GM19438 (cell line): ENCODE measurements at regions not wholly inside any gene's neighbourhood (a gene's known extent, or its start where the extent isn't known, plus 50 kb on each side); places are given as distances from the start of the nearest gene placed in this dataset.
"Not testable (repeated sequence)": the region's sequence is repeated elsewhere in the genome, so short reads cannot be mapped to it uniquely, and the experiment has no call there.

Experiments
- ATAC-seq: cut with Tn5 transposase; IDR thresholded peaks from one replicate; pipeline ENCODE4 v1.9.1; 2021; ENCODE audit warnings: low read depth; ENCODE audit not compliant: unreplicated experiment

DNA sequence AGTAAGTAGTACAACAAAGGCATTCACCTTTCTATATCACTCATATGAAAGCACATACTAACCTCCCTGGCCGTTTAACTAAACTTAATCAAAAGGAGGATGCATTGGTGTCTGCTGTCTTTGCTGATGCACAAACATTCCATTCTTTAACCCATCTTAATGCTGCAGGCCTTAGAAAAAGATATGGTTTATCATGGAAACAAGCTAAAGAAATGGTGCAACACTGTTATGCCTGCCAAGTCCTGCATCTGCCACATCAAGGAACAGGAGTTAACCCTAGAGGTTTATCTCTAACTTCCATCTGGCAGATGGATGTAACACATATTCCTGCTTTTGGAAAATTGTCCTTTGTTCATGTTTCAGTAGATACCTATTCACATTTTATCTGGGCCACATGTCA lies 296.5 kb upstream of the DKK2 start:
- not testable (repeated sequence) for ATAC-seq

- no peak for ATAC-seq
Measured at GRCh38 chr4:107330916-107331315, 294.8 kb upstream of the DKK2 start.

DNA sequence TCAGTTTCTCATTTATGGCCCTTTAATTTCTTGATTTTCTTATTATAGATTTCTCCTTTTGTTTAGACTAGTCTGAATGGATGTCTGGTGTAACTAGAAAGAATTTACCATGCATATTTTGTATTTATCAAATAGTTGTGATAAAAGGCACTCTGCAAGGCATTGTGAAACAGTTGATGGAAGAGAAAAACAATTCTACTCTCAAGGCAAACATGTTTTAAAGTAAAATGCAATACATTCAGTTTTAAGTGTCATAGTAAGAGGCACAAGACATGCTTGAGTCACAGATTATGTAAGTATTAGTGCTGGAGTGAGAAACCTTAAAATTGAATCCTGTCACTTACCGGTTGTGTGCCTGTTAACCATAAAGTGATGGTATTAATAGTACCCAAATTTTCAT lies 283.3 kb upstream of the DKK2 start:
- no peak for ATAC-seq

DNA sequence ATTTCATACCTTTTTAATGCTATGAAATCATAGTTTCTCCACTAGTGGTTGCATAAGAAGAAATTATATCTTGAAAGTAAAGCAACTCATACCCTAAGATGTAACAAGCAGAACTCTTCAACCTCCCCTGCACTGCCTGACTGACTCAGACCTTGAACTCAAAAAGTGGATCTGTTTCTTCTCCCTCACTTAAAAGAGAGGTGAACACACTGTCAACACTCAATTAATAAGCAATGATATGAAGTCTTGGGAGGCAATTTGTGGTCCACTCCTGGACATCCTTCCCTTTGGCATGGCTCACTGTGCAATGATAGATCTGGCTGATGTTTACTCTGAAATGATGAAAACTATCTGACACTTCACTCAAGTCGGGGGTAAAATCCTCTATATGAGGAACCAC lies 282.0 kb upstream of the DKK2 start:
- no peak for ATAC-seq

GRCh38 chr4:107317611-107318010 lies 281.5 kb upstream of the DKK2 start:
- ATAC-seq, result no peak

DNA sequence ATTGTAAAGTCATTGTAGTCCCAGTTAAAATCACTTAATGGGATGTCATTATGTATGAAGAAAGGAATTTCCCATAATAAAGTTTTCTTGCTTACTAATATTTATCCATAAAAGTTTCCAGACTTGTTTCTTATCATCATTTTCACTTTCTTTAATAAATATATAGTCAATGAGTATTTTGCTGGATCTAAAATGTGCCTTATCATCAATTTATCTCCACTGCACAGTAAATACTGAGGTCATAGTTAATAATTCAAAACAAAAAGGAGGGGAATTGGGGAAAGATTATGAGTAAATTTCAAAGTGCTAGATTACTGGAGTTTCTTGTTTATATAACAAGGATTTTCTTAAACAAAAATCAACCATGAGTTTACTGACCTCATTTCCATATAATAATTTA lies 279.5 kb upstream of the DKK2 start:
- ATAC-seq, result no peak

GRCh38 chr4:107314156-107314555 lies 278.0 kb upstream of the DKK2 start:
- no peak for ATAC-seq

DNA sequence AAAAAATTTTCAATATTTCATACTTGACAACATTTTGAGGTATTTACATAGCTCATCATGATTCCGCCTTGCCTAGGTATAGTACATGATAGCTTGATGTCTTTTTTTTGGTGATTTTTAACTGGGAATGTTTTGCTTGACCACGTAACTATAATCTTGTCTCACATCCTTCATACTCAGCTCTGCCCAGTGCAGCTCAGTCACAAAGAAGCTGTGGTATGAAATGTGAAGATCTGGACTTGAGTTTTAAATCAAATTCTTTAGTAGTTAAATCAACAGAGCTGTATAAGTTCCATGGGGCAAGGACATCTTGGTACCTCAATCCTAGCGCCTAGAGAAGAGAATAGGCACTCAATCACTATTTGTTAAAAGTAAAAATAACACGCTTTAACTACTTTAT lies 276.3 kb upstream of the DKK2 start:
- ATAC-seq, result no peak

GRCh38 chr4:107304699-107305286 lies 268.7 kb upstream of the DKK2 start:
- no peak for ATAC-seq

DNA sequence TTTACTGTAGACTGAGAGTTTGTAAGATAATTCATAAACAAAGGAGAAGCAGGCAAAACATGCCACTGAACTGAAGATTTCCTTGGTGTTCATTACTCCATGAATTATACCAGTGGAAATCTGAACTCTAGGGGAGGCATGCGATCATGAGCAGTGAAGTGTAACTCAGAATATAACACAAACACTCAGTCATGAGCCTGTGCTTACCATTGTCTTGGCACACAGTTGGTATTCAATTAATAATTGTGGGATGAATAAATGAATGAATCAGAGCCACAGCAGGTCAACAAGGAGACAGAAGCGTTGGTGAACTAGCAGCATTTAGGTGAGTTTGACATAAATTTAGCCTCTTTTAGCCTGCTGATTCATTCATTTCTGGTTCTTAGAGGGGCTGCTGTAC lies 263.5 kb upstream of the DKK2 start:
- ATAC-seq, result no peak

- ATAC-seq, result no peak
Measured at GRCh38 chr4:107292979-107293378, 256.9 kb upstream of the DKK2 start.

DNA sequence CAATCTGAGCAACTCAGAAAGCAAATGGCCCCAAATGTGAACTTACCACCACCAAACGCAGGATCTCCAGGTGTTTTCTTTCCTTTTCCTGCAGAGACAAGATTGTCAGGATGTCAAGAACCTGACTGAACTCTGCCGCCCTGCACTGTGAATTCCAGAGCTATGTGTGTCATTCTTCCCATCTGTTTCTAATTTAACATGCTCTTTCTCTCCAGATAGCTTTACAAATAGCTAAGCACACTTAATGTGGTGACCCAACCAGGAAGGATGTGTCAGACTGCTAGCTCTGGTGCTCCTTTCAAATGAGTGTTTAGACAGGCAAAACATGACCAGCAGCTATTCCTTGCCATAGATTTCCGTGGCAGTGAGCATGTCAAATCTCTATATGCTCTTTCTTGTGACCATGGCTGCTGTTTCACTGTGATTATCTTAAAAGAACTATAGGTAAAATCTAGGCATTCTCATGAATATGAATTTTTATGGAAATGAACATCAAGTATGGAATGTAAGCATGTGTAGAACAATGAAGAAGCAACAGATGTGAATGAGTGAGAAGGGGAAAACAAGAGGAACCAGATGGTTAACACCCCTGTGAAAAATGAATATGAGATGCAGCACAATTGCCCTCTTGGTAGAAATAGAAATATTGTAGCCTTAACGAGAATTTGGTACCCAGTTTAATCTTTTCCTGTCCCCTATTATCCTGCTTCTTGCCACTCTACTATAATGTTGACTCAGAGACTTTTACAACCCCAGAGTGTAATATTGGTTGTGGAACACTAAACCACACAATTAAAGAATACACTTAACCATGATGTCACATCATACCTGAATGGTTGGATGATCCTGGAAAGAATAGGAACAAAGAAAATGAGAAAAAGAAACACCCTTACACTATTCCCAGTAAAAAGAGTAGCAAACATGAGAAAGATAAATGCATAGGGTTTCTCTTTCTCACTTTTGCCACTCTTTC lies 247.8 kb upstream of the DKK2 start:
- ATAC-seq, result no peak

DNA sequence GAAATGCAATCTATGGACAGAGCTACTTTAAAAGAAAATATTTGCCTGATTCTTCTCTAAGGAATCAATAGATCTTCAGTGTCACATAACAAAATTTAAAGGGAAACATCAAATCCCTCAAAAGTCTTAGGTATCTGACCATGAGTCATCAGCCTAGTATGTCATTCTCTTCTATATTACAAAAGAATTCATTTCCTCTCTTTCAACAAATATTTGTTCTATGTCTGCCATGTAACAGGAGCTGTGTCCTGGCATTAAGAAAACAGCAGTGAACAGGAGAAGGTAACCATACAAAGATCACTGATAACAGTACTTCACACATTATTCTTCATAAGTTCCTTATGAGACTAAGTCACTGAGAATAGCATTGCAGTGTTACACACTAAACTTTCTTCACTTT lies 243.6 kb upstream of the DKK2 start:
- no peak for ATAC-seq

DNA sequence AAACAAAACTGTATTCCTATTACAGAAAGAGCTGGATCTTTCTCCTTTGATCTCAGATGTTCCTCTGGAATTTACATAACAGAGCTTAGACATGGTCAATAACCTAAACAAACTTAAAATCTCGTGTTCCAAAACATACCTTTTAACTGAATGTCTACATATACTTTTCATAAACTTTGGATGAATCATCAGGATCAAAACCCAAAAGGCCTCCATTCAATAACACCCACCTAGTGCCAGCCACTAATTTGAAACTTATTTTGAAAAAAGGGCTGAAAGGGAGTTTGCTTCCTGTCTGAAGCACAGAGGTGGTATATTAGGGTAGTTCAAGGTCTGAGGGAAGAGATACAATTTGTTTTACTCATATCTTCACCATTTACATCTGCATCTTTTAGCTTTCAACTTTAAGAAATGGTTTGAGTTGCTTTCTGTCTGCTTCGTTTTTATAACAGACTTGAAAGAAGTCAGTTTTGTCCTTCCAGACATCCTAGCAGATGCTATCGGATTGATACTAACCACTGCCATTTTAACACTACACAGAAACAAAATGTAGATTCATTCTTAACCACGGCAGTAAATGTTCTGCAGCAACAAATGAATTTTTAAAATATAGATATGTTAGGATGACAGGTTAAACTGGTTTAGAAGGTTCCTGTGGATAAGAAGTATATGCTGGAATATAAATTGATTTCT lies 242.8 kb upstream of the DKK2 start:
- no peak for ATAC-seq

GRCh38 chr4:107276052-107276451 lies 239.9 kb upstream of the DKK2 start:
- ATAC-seq, result no peak

GRCh38 chr4:107275225-107275624 lies 239.1 kb upstream of the DKK2 start:
- ATAC-seq, result no peak

DNA sequence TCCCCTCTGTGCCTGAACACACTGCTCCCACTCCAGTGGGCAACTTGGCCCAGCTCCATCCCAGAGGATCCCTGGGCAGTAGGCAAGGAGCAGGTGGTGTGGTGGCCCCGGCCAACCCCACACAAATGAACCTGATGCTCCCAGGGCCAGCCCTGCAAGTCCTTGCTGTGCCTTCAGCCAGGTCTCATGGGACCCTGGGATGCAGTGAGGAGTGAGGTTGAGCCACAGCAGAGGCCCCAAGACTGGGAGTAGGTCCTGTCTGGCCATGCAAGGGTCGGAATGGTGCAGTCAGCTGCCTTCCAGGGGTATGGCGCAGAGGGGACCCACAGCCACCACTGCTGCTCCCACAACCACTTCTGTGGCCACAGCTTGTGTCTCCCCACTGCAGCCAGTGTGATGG lies 234.5 kb upstream of the DKK2 start:
- no peak for ATAC-seq

DNA sequence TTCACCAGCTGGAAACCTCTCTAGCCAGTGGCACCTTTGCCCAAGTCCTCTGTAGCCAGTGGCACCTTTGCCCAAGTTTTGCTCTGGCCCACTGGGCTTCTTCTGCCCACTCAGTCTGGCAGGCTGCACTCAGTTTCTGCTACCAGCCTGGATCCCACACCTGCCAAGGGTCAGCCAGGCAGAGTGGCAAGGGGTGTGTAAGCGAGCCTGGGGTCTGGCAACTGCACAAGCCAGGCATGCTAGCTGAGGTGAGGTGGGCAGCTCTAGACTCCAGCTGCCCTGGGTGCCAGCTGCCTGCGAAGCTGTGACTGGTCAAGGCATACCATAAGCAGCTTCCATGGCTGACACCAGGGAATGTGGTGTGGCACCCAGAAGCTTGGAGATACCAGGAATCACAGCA lies 233.1 kb upstream of the DKK2 start:
- no peak for ATAC-seq

DNA sequence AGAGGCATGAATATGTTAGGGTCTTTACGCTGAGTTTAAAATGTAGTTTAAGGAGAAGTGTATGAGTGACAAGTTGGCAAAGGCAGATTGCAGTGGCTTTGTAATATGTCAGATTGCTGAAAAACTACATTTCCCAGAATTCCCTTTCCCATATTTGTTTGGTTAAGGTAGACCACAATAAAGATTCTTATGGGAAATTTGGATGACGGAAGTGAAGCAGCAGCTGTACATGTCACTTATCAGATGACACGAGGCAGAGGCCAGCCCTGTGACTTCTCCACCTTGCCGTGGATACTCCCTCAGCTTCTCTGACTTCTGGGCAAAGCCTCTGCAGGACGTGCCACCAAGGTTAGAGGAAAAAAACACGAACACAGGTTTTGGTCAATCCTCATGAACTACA lies 229.7 kb upstream of the DKK2 start:
- ATAC-seq, result no peak

DNA sequence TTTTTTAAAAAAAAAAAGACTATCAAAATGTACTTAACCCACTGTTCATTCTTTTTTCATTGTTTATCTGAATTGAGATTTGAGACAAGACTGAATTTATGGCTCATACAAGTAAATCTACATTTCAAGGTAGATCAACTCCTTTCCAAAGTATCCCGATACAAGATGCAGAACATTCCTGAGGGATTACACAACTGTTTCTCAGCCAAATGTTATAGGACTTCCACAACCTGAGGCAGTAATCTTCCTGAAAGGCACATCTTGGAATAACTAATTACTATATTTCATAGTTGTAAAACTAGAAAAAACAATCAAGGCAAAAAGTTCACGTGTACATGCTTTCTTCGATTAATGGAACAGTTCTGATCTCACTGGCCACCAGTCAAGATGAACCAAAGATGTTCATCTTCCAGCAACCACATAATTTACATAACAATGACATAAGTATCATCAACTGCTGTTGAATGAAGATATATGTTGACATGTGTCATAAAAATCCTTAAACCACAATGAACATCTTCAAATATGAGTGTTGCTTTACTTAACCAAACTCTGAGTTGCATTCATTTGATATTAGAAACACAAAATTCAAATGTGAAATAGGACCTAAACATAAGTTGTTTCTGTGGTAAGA lies 225.2 kb upstream of the DKK2 start:
- ATAC-seq, result no peak

DNA sequence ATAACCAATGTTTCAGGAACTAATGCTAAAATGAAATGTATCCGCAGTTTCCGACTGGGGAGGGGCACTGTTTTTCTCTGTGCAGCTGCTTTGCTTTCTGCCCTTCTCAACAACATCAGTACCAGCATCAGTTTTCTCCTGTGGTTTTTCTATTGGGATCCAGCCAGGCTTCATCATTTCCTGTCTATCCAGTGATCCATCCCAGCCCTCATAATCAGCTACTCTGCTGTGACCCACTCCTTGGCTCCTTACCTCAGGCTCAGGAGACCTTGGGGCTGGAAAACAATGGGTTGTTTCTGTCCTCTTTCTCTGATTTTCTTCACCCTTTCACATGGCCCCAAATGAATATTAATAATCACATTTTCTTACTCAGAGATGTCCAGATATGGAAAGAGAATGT lies 222.2 kb upstream of the DKK2 start:
- ATAC-seq, result no peak
